ENCODE measurements at regions not wholly inside any gene's neighbourhood (a gene's known extent, or its start where the extent isn't known, plus 50 kb on each side); places are given as distances from the start of the nearest gene placed in this dataset.

- no peaks in the 10 kb centered on the region for H3K36me3 ChIP-seq
- TF ChIP-seq CTCF (IDR thresholded peaks at IDR 0.05) (no peak), POLR2A (IDR thresholded peaks at IDR 0.05) (no peak)
- no peak for DNase-seq
Observed at GRCh38 chr12:17335487-17335886, 729.5 kb upstream of the LMO3 start.

GRCh38 chr12:17334784-17335183 is 728.8 kb upstream of the LMO3 start:
- Histone ChIP-seq H3K36me3 (no peaks in the 10 kb centered on the region), H3K27ac (no peak overlapping the region), H3K9me3 (no peaks in the 10 kb centered on the region), H3K4me1 (no peaks in the 10 kb centered on the region), H3K4me3 (no peak overlapping the region), H3K27me3 (no peaks in the 10 kb centered on the region)
- TF ChIP-seq POLR2A (IDR thresholded peaks at IDR 0.05), result no peak
- TF ChIP-seq CTCF (IDR thresholded peaks at IDR 0.05), result no peak
- DNase-seq, result no peak

More at GRCh38 chr12:17335487-17335886, 729.5 kb upstream of the LMO3 start:
- Histone ChIP-seq H3K27ac (no peak overlapping the region), H3K4me3 (no peak overlapping the region), H3K4me1 (no peaks in the 10 kb centered on the region), H3K9me3 (no peaks in the 10 kb centered on the region), H3K27me3 (no peaks in the 10 kb centered on the region)

GRCh38 chr12:17333287-17333686 is 727.3 kb upstream of the LMO3 start:
- H3K36me3 ChIP-seq, result no peaks in the 10 kb centered on the region
- H3K4me1 ChIP-seq, result no peaks in the 10 kb centered on the region
- no peak overlapping the region for H3K4me3 ChIP-seq
- no peak overlapping the region for H3K27ac ChIP-seq
- TF ChIP-seq CTCF (IDR thresholded peaks at IDR 0.05), result no peak
- no peak for TF ChIP-seq POLR2A (IDR thresholded peaks at IDR 0.05)
- no peaks in the 10 kb centered on the region for H3K27me3 ChIP-seq
- H3K9me3 ChIP-seq, result no peaks in the 10 kb centered on the region
- no peak for DNase-seq

- no peak for TF ChIP-seq POLR2A (IDR thresholded peaks at IDR 0.05)
- no peak for TF ChIP-seq CTCF (IDR thresholded peaks at IDR 0.05)
- Histone ChIP-seq H3K4me1 (no peaks in the 10 kb centered on the region), H3K9me3 (no peaks in the 10 kb centered on the region), H3K36me3 (no peaks in the 10 kb centered on the region), H3K27me3 (no peaks in the 10 kb centered on the region), H3K4me3 (no peak overlapping the region), H3K27ac (no peak overlapping the region)
- DNase-seq, result no peak
Observed at GRCh38 chr12:17326649-17327048, 720.7 kb upstream of the LMO3 start.

- H3K4me3 ChIP-seq, result no peak overlapping the region
- TF ChIP-seq CTCF (IDR thresholded peaks at IDR 0.05) (no peak), POLR2A (IDR thresholded peaks at IDR 0.05) (no peak)
- no peaks in the 10 kb centered on the region for H3K36me3 ChIP-seq
- H3K9me3 ChIP-seq, result peaks cover 0 to 4% (median 0%) of the 10 kb centered on the region in 4 donors
- no peak for DNase-seq
- H3K27ac ChIP-seq, result no peak overlapping the region
- H3K27me3 ChIP-seq, result no peaks in the 10 kb centered on the region
- no peaks in the 10 kb centered on the region for H3K4me1 ChIP-seq
Observed at GRCh38 chr12:17322090-17322489, 716.1 kb upstream of the LMO3 start.

All from Peyer's patch (tissue), 4 donors.